Adrenal gland (tissue), 9 donors: ENCODE measurements at regions not wholly inside any gene's neighbourhood (a gene's known extent, or its start where the extent isn't known, plus 50 kb on each side); places are given as distances from the start of the nearest gene placed in this dataset.

Source experiments
- DNase-seq, 7 donors: peaks; one replicate each; pipeline ENCODE4 v3.0.0-alpha.2; 2019 to 2020
- H3K27ac ChIP-seq, 5 donors: fragments of 200-600 bp; sonication (generic) in 4 of 5; 1 replicate in 3 of 5; 2 replicates in 2 of 5; pipeline versions ENCODE4 v1.5.1 to v1.8.0; 2016 to 2020; ENCODE audit warnings: mild to moderate bottlenecking in 1 of 5
- H3K27me3 ChIP-seq: fragments of 200-600 bp; 2 replicates; pipeline ENCODE4 v1.8.0; 2021
- H3K36me3 ChIP-seq, 2 donors: fragments of 200-600 bp; replicated peaks in 1 of 2; 1 replicate in 1 of 2; 2 replicates in 1 of 2; pipeline versions ENCODE4 v1.5.1 to v1.8.0; 2018 to 2022
- H3K4me1 ChIP-seq, 2 donors: fragments of 200-600 bp; replicated peaks in 1 of 2; 1 replicate in 1 of 2; 2 replicates in 1 of 2; pipeline versions ENCODE4 v1.5.1 to v1.8.0; 2018 to 2021
- H3K4me3 ChIP-seq, 4 donors: fragments of 200-600 bp; sonication (generic) in 3 of 4; one replicate each; pipeline ENCODE4 v1.5.1; 2016 to 2018
- H3K9me3 ChIP-seq, 3 donors: fragments of 200-600 bp; sonication (generic) in 1 of 3; replicated peaks in 1 of 3; 1 replicate in 2 of 3; 2 replicates in 1 of 3; pipeline versions ENCODE4 v1.5.1 to v1.8.0; 2016 to 2021
- CTCF ChIP-seq, 6 experiments: fragments of 450-650 bp in 4 of 6; fragments of 200-600 bp in 2 of 6; sonication (generic) in 1 of 6; IDR thresholded peaks; 1 replicate in 5 of 6; 2 replicates in 1 of 6; pipeline versions ENCODE4 v1.5.1 to v1.8.0; 2016 to 2021; ENCODE audit warnings: antibody characterized with exemption in 6 of 6, mild to moderate bottlenecking in 2 of 6, moderate library complexity in 1 of 6
- POLR2A ChIP-seq, 2 donors: fragments of 450-650 bp; IDR thresholded peaks; one replicate each; pipeline ENCODE4 v1.6.1; 2017; ENCODE audit warnings: antibody characterized with exemption in 2 of 2, mild to moderate bottlenecking in 2 of 2, moderate library complexity in 1 of 2
- WGBS, 4 donors: extraction: QIAGEN DNeasy Blood & Tissue Kit in 2 of 4; methylation state at CpG; one replicate each; pipeline versions ENCODE4 v1.1.5 to v1.1.7; 2013 to 2017; 5-methylcytosine and 5-hydroxymethylcytosine counted together
- intact Hi-C, 2 donors: fragments of 100-400 bp; cut with DNase I; formaldehyde crosslinking; loops; one replicate each; pipeline versions ENCODE4 v1.14.1 to v1.15.0; 2022 to 2023
- donor health status: healthy with polysubstance abuse.
- donor health status: Bipolar disorder and iron deficiency.
- donor health status: DM: yes; HTN: yes; CAD: no.
- donor health status: DM: no; HTN: no; CAD: no.
- donor health status: DM: no; HTN: no; CAD: no.

GRCh38 chr2:77977471-77978063, 455.4 kb upstream of the LRRTM4 start:
- no peak overlapping the region for H3K27ac ChIP-seq
- intact Hi-C loops: no loop called here
- 44 to 67% (median 56%) methylated on average over 3 of the region's 3 CpGs for WGBS, 4 donors
- TF ChIP-seq CTCF (IDR thresholded peaks at IDR 0.05): no peak
- DNase-seq: no peak
- no peaks in the 10 kb centered on the region for H3K4me1 ChIP-seq
- H3K4me3 ChIP-seq: no peak overlapping the region
- no peaks in the 10 kb centered on the region for H3K36me3 ChIP-seq
- no peaks in the 10 kb centered on the region for H3K9me3 ChIP-seq
- H3K27me3 ChIP-seq: no peaks in the 10 kb centered on the region

- Histone ChIP-seq H3K27ac (no peak overlapping the region), H3K27me3 (no peaks in the 10 kb centered on the region), H3K4me1 (no peaks in the 10 kb centered on the region), H3K36me3 (no peaks in the 10 kb centered on the region), H3K4me3 (no peak overlapping the region), H3K9me3 (no peaks in the 10 kb centered on the region)
- DNase-seq: no peak
- intact Hi-C loops: no loop called here
- no peak for TF ChIP-seq CTCF (IDR thresholded peaks at IDR 0.05)
- TF ChIP-seq POLR2A (IDR thresholded peaks at IDR 0.05): no peak
Measured at GRCh38 chr2:77995161-77995560, 473.0 kb upstream of the LRRTM4 start.

- no peak overlapping the region for H3K4me3 ChIP-seq
- no peak for TF ChIP-seq POLR2A (IDR thresholded peaks at IDR 0.05)
- no peak for TF ChIP-seq CTCF (IDR thresholded peaks at IDR 0.05)
- DNase-seq: no peak
- intact Hi-C loops: no loop called here
- H3K36me3 ChIP-seq: no peaks in the 10 kb centered on the region
- WGBS, 4 donors: 26 to 58% (median 43%) methylated on average over 1 of the region's 1 CpG
- H3K4me1 ChIP-seq: no peaks in the 10 kb centered on the region
- H3K9me3 ChIP-seq: no peaks in the 10 kb centered on the region
- H3K27ac ChIP-seq: no peak overlapping the region
- no peaks in the 10 kb centered on the region for H3K27me3 ChIP-seq
Measured at GRCh38 chr2:77999376-77999775, 477.2 kb upstream of the LRRTM4 start.

- H3K9me3 ChIP-seq: no peaks in the 10 kb centered on the region
- no peaks in the 10 kb centered on the region for H3K4me1 ChIP-seq
- no peak for TF ChIP-seq POLR2A (IDR thresholded peaks at IDR 0.05)
- TF ChIP-seq CTCF (IDR thresholded peaks at IDR 0.05): no peak
- no peak overlapping the region for H3K27ac ChIP-seq
- H3K27me3 ChIP-seq: no peaks in the 10 kb centered on the region
- DNase-seq: no peak
- H3K4me3 ChIP-seq: no peak overlapping the region
- intact Hi-C loops: no loop called here
- no peaks in the 10 kb centered on the region for H3K36me3 ChIP-seq
Measured at GRCh38 chr2:78009289-78009688, 487.1 kb upstream of the LRRTM4 start.
